ENCODE measurements at regions not wholly inside any gene's neighbourhood (a gene's known extent, or its start where the extent isn't known, plus 50 kb on each side); places are given as distances from the start of the nearest gene placed in this dataset.

DNA sequence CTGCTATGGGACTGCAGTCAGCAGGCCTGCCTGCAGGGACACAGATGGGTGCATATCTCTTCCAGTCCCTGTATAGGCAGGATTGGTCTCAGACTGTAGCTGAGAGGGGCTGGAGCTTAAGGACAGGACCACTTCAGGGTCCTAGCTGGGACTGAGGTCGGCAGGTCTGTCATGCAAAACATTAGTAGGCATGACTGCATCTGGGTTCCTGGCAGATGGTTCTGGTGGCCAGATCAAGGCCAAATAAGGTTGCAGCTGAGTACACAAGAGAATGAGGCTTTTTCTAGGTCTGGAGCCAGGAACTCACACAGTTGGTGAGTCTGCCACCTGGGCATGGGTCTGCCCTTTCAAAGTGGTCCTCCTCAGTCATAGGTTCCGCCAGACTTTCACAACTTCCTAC lies 155.8 kb downstream of the TPH2 start:
- no peak for DNase-seq (ENCODE audit: low read depth)
- H3K4me3 ChIP-seq (ENCODE audit: control insufficient read depth, low read depth, low read length), result no peak overlapping the region
- TF ChIP-seq, protein P1, sequence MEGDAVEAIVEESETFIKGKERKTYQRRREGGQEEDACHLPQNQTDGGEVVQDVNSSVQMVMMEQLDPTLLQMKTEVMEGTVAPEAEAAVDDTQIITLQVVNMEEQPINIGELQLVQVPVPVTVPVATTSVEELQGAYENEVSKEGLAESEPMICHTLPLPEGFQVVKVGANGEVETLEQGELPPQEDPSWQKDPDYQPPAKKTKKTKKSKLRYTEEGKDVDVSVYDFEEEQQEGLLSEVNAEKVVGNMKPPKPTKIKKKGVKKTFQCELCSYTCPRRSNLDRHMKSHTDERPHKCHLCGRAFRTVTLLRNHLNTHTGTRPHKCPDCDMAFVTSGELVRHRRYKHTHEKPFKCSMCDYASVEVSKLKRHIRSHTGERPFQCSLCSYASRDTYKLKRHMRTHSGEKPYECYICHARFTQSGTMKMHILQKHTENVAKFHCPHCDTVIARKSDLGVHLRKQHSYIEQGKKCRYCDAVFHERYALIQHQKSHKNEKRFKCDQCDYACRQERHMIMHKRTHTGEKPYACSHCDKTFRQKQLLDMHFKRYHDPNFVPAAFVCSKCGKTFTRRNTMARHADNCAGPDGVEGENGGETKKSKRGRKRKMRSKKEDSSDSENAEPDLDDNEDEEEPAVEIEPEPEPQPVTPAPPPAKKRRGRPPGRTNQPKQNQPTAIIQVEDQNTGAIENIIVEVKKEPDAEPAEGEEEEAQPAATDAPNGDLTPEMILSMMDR (conservative IDR thresholded peaks at IDR 0.05; ENCODE audit: control insufficient read depth, insufficient read depth, low read depth, low read length), result no peak

DNA sequence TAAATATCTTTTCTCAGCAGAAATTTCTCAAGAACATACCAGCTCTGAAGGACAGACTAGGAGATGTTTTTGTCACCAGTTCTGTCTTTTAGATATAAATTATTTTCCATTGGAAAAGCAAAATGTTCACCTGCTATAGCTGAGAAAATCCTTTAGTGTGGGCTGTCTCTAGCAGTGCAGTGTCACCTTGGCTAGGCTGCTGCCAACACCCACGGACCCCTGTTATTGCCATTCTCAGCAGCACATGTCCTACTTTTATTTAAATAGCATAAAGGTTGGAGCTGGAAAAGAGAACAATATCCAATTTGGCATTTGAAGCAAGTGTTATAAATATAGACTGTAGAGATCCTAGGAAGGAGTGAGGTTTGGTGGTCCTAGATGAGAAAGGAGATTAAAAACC lies 156.4 kb downstream of the TPH2 start:
- no peak overlapping the region for H3K4me3 ChIP-seq (ENCODE audit: control insufficient read depth, low read depth, low read length)
- no peak for DNase-seq (ENCODE audit: low read depth)
- TF ChIP-seq, protein P1 (conservative IDR thresholded peaks at IDR 0.05; ENCODE audit: control insufficient read depth, insufficient read depth, low read depth, low read length), result no peak

DNA sequence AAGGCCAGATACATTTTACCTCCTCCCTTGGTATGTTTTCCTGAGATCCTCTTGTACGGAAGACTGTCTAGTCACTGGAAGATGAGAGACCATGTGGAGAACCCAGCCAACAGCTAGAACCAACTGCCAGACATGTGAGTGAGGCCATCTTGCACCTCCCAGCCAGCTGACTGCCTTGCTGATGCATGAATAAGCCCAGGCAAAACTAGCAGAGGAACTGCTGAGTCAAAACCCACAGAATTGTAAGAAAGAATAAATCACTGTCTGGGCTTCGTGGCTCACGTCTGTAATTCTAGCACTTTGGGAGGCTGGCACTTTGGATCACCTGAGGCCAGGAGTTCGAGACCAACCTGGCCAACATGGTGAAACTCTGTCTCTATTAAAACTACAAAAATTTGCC lies 160.0 kb downstream of the TPH2 start:
- no peak for DNase-seq (ENCODE audit: low read depth)
- no peak overlapping the region for H3K4me3 ChIP-seq (ENCODE audit: control insufficient read depth, low read depth, low read length)
- TF ChIP-seq, protein P1 (conservative IDR thresholded peaks at IDR 0.05; ENCODE audit: control insufficient read depth, insufficient read depth, low read depth, low read length), result no peak

DNA sequence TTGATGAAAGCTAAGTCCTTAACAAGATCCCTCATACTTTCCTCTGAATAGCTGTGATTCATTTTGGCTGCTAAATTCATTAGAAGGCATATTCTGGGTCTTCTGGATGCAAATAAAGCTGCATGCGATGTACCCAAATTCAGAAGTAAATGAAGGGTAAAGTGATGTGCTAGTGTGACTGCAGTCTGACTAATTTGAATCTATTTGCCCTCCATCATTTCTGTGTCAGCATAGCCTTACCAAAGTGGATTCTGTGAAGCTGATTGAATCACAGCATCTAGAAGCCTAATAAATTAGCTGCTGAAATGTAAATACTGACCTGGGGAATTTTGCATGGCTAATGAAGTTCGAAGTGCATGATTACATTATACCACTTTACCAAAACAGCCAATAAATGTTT lies 162.2 kb downstream of the TPH2 start:
- no peak overlapping the region for H3K4me3 ChIP-seq (ENCODE audit: control insufficient read depth, low read depth, low read length)
- DNase-seq (ENCODE audit: low read depth), result no peak
- TF ChIP-seq, protein P1 (conservative IDR thresholded peaks at IDR 0.05; ENCODE audit: control insufficient read depth, insufficient read depth, low read depth, low read length), result no peak

DNA sequence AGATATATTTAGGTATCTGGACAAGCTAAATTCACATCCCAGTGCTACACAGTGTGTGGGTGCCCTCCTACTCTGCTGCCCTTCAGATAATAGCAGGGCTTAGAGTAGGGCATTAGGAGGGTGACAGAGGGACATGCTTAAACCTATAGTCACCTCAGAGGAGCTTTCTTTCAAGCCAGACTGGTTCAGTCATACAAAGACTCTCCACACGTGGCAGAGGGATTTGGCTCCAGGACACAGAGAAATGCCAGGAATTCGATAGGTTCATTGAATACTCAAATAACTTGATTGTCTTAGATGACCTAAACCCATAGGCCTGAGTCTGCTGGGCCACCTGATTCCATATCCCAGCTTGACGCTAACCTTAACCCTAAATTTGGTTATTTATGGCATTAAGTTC lies 163.5 kb downstream of the TPH2 start:
- no peak for DNase-seq (ENCODE audit: low read depth)
- H3K4me3 ChIP-seq (ENCODE audit: control insufficient read depth, low read depth, low read length), result no peak overlapping the region
- TF ChIP-seq, protein P1 (conservative IDR thresholded peaks at IDR 0.05; ENCODE audit: control insufficient read depth, insufficient read depth, low read depth, low read length), result no peak

DNA sequence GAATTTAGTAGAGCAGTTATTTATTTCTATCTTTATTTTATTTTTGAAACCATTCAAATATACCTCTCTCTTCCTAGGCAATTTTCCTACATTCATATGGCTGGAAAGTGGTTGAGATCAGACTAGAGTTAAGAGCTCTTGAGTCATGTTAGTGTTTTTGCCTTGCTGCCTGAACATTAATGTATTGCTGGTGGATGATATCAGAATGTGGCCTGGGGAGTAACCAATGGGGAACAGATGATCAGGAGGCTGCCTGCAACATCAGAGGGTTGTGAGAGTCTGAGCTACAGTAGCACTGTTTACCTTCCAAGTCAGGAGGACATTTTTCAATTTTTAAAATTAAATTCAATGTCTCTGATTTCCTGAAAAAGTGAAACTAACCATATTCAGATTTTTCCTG lies 166.3 kb upstream of the TRHDE start:
- TF ChIP-seq, protein P1 (conservative IDR thresholded peaks at IDR 0.05; ENCODE audit: control insufficient read depth, insufficient read depth, low read depth, low read length), result no peak
- no peak overlapping the region for H3K4me3 ChIP-seq (ENCODE audit: control insufficient read depth, low read depth, low read length)
- no peak for DNase-seq (ENCODE audit: low read depth)
